ENCODE measurements at regions not wholly inside any gene's neighbourhood (a gene's known extent, or its start where the extent isn't known, plus 50 kb on each side); places are given as distances from the start of the nearest gene placed in this dataset.

GRCh38 chr5:74373076-74373475 is 267.5 kb downstream of the ENC1 start:
- TF ChIP-seq CTCF (IDR thresholded peaks at IDR 0.05) (no peak), POLR2A (IDR thresholded peaks at IDR 0.05) (no peak)
- DNase-seq, result no peak
- 76% methylated on average over 1 of the region's 1 CpG for WGBS, 2 donors
- H3K4me1 ChIP-seq, result no peaks in the 10 kb centered on the region
- no peaks in the 10 kb centered on the region for H3K27me3 ChIP-seq
- H3K36me3 ChIP-seq (ENCODE audit: low read depth, missing control alignments), result no peaks in the 10 kb centered on the region
- H3K27ac ChIP-seq, result no peak overlapping the region
- H3K4me3 ChIP-seq, result no peak overlapping the region
- intact Hi-C loops (cut with DNase I; ENCODE audit: low total_unique reads), result no loop called here
- no peaks in the 10 kb centered on the region for H3K9me3 ChIP-seq

GRCh38 chr5:74372502-74373064 is 267.9 kb downstream of the ENC1 start:
- Histone ChIP-seq H3K36me3 (ENCODE audit: low read depth, missing control alignments) (no peaks in the 10 kb centered on the region), H3K27me3 (no peaks in the 10 kb centered on the region), H3K4me1 (peaks cover 5% of the 10 kb centered on the region), H3K4me3 (no peak overlapping the region), H3K27ac (no peak overlapping the region), H3K9me3 (no peaks in the 10 kb centered on the region)
- no peak for DNase-seq
- intact Hi-C loops (cut with DNase I; ENCODE audit: low total_unique reads), result no loop called here
- TF ChIP-seq CTCF (IDR thresholded peaks at IDR 0.05) (no peak), POLR2A (IDR thresholded peaks at IDR 0.05) (no peak)
- 79 to 93% methylated on average over 5 of the region's 5 CpGs for WGBS, 2 donors

GRCh38 chr5:74372051-74372450 is 268.5 kb downstream of the ENC1 start:
- no peaks in the 10 kb centered on the region for H3K36me3 ChIP-seq (ENCODE audit: low read depth, missing control alignments)
- intact Hi-C loops (cut with DNase I; ENCODE audit: low total_unique reads), result no loop called here
- no peak overlapping the region for H3K4me3 ChIP-seq
- no peaks in the 10 kb centered on the region for H3K9me3 ChIP-seq
- 61 to 82% methylated on average over 3 of the region's 3 CpGs for WGBS, 2 donors
- DNase-seq, result no peak
- peaks cover 10% of the 10 kb centered on the region for H3K4me1 ChIP-seq
- H3K27ac ChIP-seq, result no peak overlapping the region
- TF ChIP-seq CTCF (IDR thresholded peaks at IDR 0.05) (no peak), POLR2A (IDR thresholded peaks at IDR 0.05) (no peak)
- H3K27me3 ChIP-seq, result no peaks in the 10 kb centered on the region

- 96% methylated on average over 5 of the region's 5 CpGs for WGBS, 2 donors
- TF ChIP-seq CTCF (IDR thresholded peaks at IDR 0.05), result no peak
- TF ChIP-seq POLR2A (IDR thresholded peaks at IDR 0.05), result no peak
- no peak overlapping the region for H3K4me3 ChIP-seq
- H3K9me3 ChIP-seq, result no peaks in the 10 kb centered on the region
- no peak overlapping the region for H3K27ac ChIP-seq
- no peak for DNase-seq
- H3K36me3 ChIP-seq (ENCODE audit: low read depth, missing control alignments), result no peaks in the 10 kb centered on the region
- intact Hi-C loops (cut with DNase I; ENCODE audit: low total_unique reads), result no loop called here
- H3K27me3 ChIP-seq, result no peaks in the 10 kb centered on the region
- H3K4me1 ChIP-seq, result peaks cover 13% of the 10 kb centered on the region
These were observed 268.9 kb downstream of the ENC1 start for GRCh38 chr5:74371621-74372020.

GRCh38 chr5:74370168-74370567 is 270.4 kb downstream of the ENC1 start:
- Histone ChIP-seq H3K36me3 (ENCODE audit: low read depth, missing control alignments) (no peaks in the 10 kb centered on the region), H3K4me1 (peaks cover 13% of the 10 kb centered on the region), H3K27ac (no peak overlapping the region), H3K4me3 (no peak overlapping the region), H3K27me3 (no peaks in the 10 kb centered on the region), H3K9me3 (no peaks in the 10 kb centered on the region)
- DNase-seq, result no peak
- whole genome bisulfite sequencing, 2 donors, result 41 to 48% methylated on average over 7 of the region's 7 CpGs
- intact Hi-C loops (cut with DNase I; ENCODE audit: low total_unique reads), result no loop called here
- no peak for TF ChIP-seq POLR2A (IDR thresholded peaks at IDR 0.05)

All from testis (tissue), 2 donors.